GM23338 (cell line): ENCODE measurements at regions not wholly inside any gene's neighbourhood (a gene's known extent, or its start where the extent isn't known, plus 50 kb on each side); places are given as distances from the start of the nearest gene placed in this dataset.

Experiments used
- ATAC-seq: fragments of 200-7000 bp; cut with Tn5 transposase; 3 replicates; pipeline ENCODE4 v1.9.1; 2020
- DNase-seq: peaks from one replicate; pipeline ENCODE4 v3.0.0-alpha.2; 2015; ENCODE audit warnings: low spot score
- H2AFZ ChIP-seq: fragments of 200-600 bp; sonication (generic); 2 replicates; pipeline ENCODE4 v1.8.0; 2016; ENCODE audit warnings: antibody characterized with exemption, mild to moderate bottlenecking, moderate library complexity
- H3F3A ChIP-seq: fragments of 200-600 bp; sonication (generic); replicated peaks from 2 replicates; pipeline ENCODE4 v1.8.0; 2017; ENCODE audit warnings: antibody characterized with exemption, mixed run types, low read depth
- H3K27ac ChIP-seq: fragments of 200-600 bp; sonication (generic); 2 replicates; pipeline ENCODE4 v1.6.1; 2016; ENCODE audit warnings: low read depth
- H3K27me3 ChIP-seq: fragments of 200-600 bp; sonication (generic); 2 replicates; pipeline ENCODE4 v1.8.0; 2016; ENCODE audit warnings: mild to moderate bottlenecking, mixed run types, moderate library complexity; ENCODE audit not compliant: insufficient read depth
- H3K36me3 ChIP-seq: fragments of 200-600 bp; sonication (generic); 2 replicates; pipeline ENCODE4 v1.8.0; 2016; ENCODE audit warnings: mild to moderate bottlenecking; ENCODE audit not compliant: insufficient read depth
- H3K4me1 ChIP-seq: fragments of 200-600 bp; sonication (generic); 2 replicates; pipeline ENCODE4 v1.8.0; 2016; ENCODE audit warnings: mild to moderate bottlenecking, moderate library complexity; ENCODE audit not compliant: insufficient read depth
- H3K4me2 ChIP-seq: fragments of 200-600 bp; sonication (generic); 2 replicates; pipeline ENCODE4 v1.7.1; 2017; ENCODE audit warnings: mixed run types
- H3K4me3 ChIP-seq: fragments of 200-600 bp; sonication (generic); 2 replicates; pipeline ENCODE4 v1.6.1; 2016; ENCODE audit warnings: mixed run types
- H3K79me2 ChIP-seq: fragments of 200-600 bp; sonication (generic); replicated peaks from 2 replicates; pipeline ENCODE4 v1.8.0; 2017; ENCODE audit warnings: mild to moderate bottlenecking; ENCODE audit not compliant: insufficient read depth
- H3K9me2 ChIP-seq: fragments of 200-600 bp; sonication (generic); 2 replicates; pipeline ENCODE4 v1.8.0; 2017; ENCODE audit not compliant: insufficient read depth
- H4K20me1 ChIP-seq: fragments of 200-600 bp; sonication (generic); replicated peaks from 2 replicates; pipeline ENCODE4 v1.8.0; 2017; ENCODE audit warnings: mild to moderate bottlenecking; ENCODE audit not compliant: insufficient read depth
- H3K27ac Mint-ChIP-seq: 2 replicates; pipeline ENCODE4 v1.8.0; 2020; ENCODE audit warnings: inconsistent platforms, mild to moderate bottlenecking, moderate library complexity, mixed read lengths
- H3K27me3 Mint-ChIP-seq: 3 replicates; pipeline ENCODE4 v1.8.0; 2022; ENCODE audit warnings: low read depth, mild to moderate bottlenecking, moderate library complexity, mixed read lengths, inconsistent platforms; ENCODE audit not compliant: insufficient read depth, poor library complexity
- H3K36me3 Mint-ChIP-seq: 3 replicates; pipeline ENCODE4 v1.8.0; 2021; ENCODE audit warnings: low read depth, mild to moderate bottlenecking, inconsistent platforms, moderate library complexity, mixed read lengths
- H3K4me1 Mint-ChIP-seq: 3 replicates; pipeline ENCODE4 v1.8.0; 2020; ENCODE audit warnings: mild to moderate bottlenecking, inconsistent platforms, mixed read lengths
- H3K4me3 Mint-ChIP-seq: 3 replicates; pipeline ENCODE4 v1.8.0; 2021; ENCODE audit warnings: moderate library complexity, mild to moderate bottlenecking, inconsistent platforms, mixed read lengths
- H3K9me3 Mint-ChIP-seq: 3 replicates; pipeline ENCODE4 v1.8.0; 2020; ENCODE audit warnings: moderate library complexity, mild to moderate bottlenecking, inconsistent platforms, mixed read lengths
- CREB1 ChIP-seq: fragments of 250-450 bp; sonication (Bioruptor Pico); IDR thresholded peaks from 2 replicates; pipeline ENCODE4 v1.5.0; 2020; ENCODE audit warnings: low read depth, mild to moderate bottlenecking, moderate library complexity
- EZH2phosphoT487 ChIP-seq: fragments of 200-600 bp; sonication (generic); IDR thresholded peaks from one replicate; pipeline ENCODE4 v1.8.1; 2018; ENCODE audit warnings: antibody characterized with exemption; ENCODE audit not compliant: unreplicated experiment
- JUNB ChIP-seq: IDR thresholded peaks from one replicate; pipeline ENCODE4 v1.6.1; 2016; ENCODE audit warnings: antibody characterized with exemption; ENCODE audit not compliant: unreplicated experiment
- ZNF114 ChIP-seq: fragments of 250-450 bp; sonication (Bioruptor Pico); IDR thresholded peaks from 2 replicates; pipeline ENCODE4 v1.5.0; 2020; ENCODE audit warnings: mild to moderate bottlenecking, moderate library complexity
- ZNF331 ChIP-seq: fragments of 250-450 bp; sonication (Bioruptor Pico); IDR thresholded peaks from 2 replicates; pipeline ENCODE4 v1.5.0; 2020; ENCODE audit warnings: low read depth, mild to moderate bottlenecking, moderate library complexity
- ZNF462 ChIP-seq: fragments of 250-450 bp; sonication (Bioruptor Pico); IDR thresholded peaks from 2 replicates; pipeline ENCODE4 v1.5.0; 2020; ENCODE audit warnings: mild to moderate bottlenecking, moderate library complexity

GRCh38 chr5:64074533-64074932 is 91.1 kb upstream of the RNF180 start (continued):
- TF ChIP-seq ZNF462 (0 out of 2 replicates have a peak, but pooled peaks have one; percentile 43), EZH2phosphoT487 (no peak)

- Mint-ChIP-seq H3K27me3 (no peaks in the 10 kb centered on the region), H3K36me3 (no peaks in the 10 kb centered on the region), H3K4me3 (no peak overlapping the region), H3K27ac (no peak overlapping the region), H3K4me1 (no peaks in the 10 kb centered on the region), H3K9me3 (peaks cover 15% of the 10 kb centered on the region)
- no peak for ATAC-seq
- H3K27ac ChIP-seq = no peak overlapping the region
- H3K36me3 ChIP-seq = no peaks in the 10 kb centered on the region
- H3K4me3 ChIP-seq = no peak overlapping the region
- no peaks in the 10 kb centered on the region for H3K9me2 ChIP-seq
- no peaks in the 10 kb centered on the region for H4K20me1 ChIP-seq
- H2AFZ ChIP-seq = no peak overlapping the region
- H3K4me1 ChIP-seq = no peaks in the 10 kb centered on the region
- TF ChIP-seq CREB1 (no peak), ZNF114 (CRISPR knock-in tag) (no peak), ZNF331 (CRISPR knock-in tag) (no peak), ZNF462 (no peak), JUNB (no peak)
- no peaks in the 10 kb centered on the region for H3K27me3 ChIP-seq
- no peaks in the 10 kb centered on the region for H3F3A ChIP-seq
- DNase-seq = no peak
- no peak overlapping the region for H3K4me2 ChIP-seq
- no peaks in the 10 kb centered on the region for H3K79me2 ChIP-seq
These were observed 96.2 kb upstream of the RNF180 start for GRCh38 chr5:64069486-64069885.
